22Rv1 (cell line): ENCODE measurements at regions not wholly inside any gene's neighbourhood (a gene's known extent, or its start where the extent isn't known, plus 50 kb on each side); places are given as distances from the start of the nearest gene placed in this dataset.

ENCODE experiments used
- CTCF ChIP-seq: fragments of 450-650 bp; IDR thresholded peaks from 2 replicates; pipeline ENCODE4 v1.5.1; 2017; ENCODE audit warnings: mild to moderate bottlenecking
- ZFX ChIP-seq: fragments of 450-650 bp; IDR thresholded peaks from 2 replicates; pipeline ENCODE4 v1.6.1; 2017; ENCODE audit warnings: antibody characterized with exemption, borderline replicate concordance

GRCh38 chr1:218537122-218537913, 192.2 kb downstream of the TGFB2 start:
- TF ChIP-seq CTCF (no peak), ZFX (no peak)
